HCT116 (cell line): ENCODE measurements at regions not wholly inside any gene's neighbourhood (a gene's known extent, or its start where the extent isn't known, plus 50 kb on each side); places are given as distances from the start of the nearest gene placed in this dataset.

ENCODE experiments used
- ATAC-seq: fragments of 200-7000 bp; cut with Tn5 transposase; 2 replicates; pipeline ENCODE4 v1.9.1; 2020; ENCODE audit warnings: mild to moderate bottlenecking, moderate library complexity
- BruUV-seq: library from RNA; stranded (reverse); fragments of 400-500 nt; replicated peaks from 2 replicates; lab custom pipeline; 2021; lab: Mats Ljungman, UMichigan
- CTCF ChIA-PET: fragments of 300-600 bp; sonication (Branson Sonifier 250); formaldehyde crosslinking; loops from one replicate; lab custom pipeline; 2021; ENCODE audit warnings: antibody characterized with exemption; lab: Charles Lee
- POLR2A ChIA-PET: fragments of 300-600, 350-600 bp; sonication (Branson Sonifier 250); formaldehyde crosslinking; loops from one replicate; lab custom pipeline; 2021; ENCODE audit warnings: antibody characterized with exemption; lab: Charles Lee
- RAD21 ChIA-PET, 2 experiments: fragments of 300-600 bp; sonication (Branson Sonifier 250); formaldehyde crosslinking; loops; one replicate each; lab custom pipeline; 2023; ENCODE audit warnings: low total read pairs in 2 of 2; ENCODE audit not compliant: uncharacterized antibody in 2 of 2, unreplicated experiment in 2 of 2, low non-redundant PET in 1 of 2; lab: Charles Lee
- DNase-seq: peaks from one replicate; pipeline ENCODE4 v3.0.0-alpha.2; 2010; ENCODE audit warnings: low read depth, low spot score
- H2AFZ ChIP-seq: fragments of 200-600 bp; shearing (Covaris generic), sonication (generic); 2 replicates; pipeline ENCODE4 v1.6.1; 2017; ENCODE audit warnings: low read depth, mixed run types, mixed read lengths, antibody characterized with exemption, low read length; ENCODE audit not compliant: poor library complexity, severe bottlenecking
- H3K27ac ChIP-seq: 2 replicates; pipeline ENCODE4 v1.5.1; 2012; ENCODE audit warnings: low read depth, low read length
- H3K27me3 ChIP-seq: fragments of 200-600 bp; sonication (generic); 2 replicates; pipeline ENCODE4 v1.6.1; 2016; ENCODE audit warnings: mixed run types, low read length, mixed read lengths; ENCODE audit not compliant: insufficient read depth
- H3K36me3 ChIP-seq, 2 experiments: fragments of 200-500 bp in 1 of 2; fragments of 200-600 bp in 1 of 2; sonication (Bioruptor generic) in 1 of 2; sonication (generic) in 1 of 2; 2 replicates each; pipeline versions ENCODE4 v1.5.1 to v1.6.1; 2014 to 2016; ENCODE audit warnings: low read length in 2 of 2, inconsistent platforms in 1 of 2, mixed read lengths in 1 of 2, mixed run types in 1 of 2; ENCODE audit not compliant: insufficient read depth in 2 of 2, control insufficient read depth in 1 of 2
- H3K4me1 ChIP-seq, 2 experiments: fragments of 200-600 bp in 1 of 2; sonication (generic) in 1 of 2; 2 replicates each; pipeline versions ENCODE4 v1.5.1 to v1.6.1; 2012 to 2017; ENCODE audit warnings: low read length in 2 of 2, inconsistent platforms in 1 of 2, mild to moderate bottlenecking in 1 of 2, mixed read lengths in 1 of 2, mixed run types in 1 of 2, moderate library complexity in 1 of 2; ENCODE audit not compliant: insufficient read depth in 2 of 2, control insufficient read depth in 1 of 2
- H3K4me2 ChIP-seq: fragments of 200-600 bp; sonication (generic); 2 replicates; pipeline ENCODE4 v1.6.1; 2017; ENCODE audit warnings: mixed run types, low read length, mixed read lengths
- H3K4me3 ChIP-seq, 2 experiments: fragments of 200-600 bp in 1 of 2; sonication (generic) in 1 of 2; replicated peaks in 1 of 2; 2 replicates each; pipeline ENCODE4 v1.5.1; 2011 to 2016; ENCODE audit warnings: low read length in 2 of 2, control low read depth in 1 of 2, low read depth in 1 of 2, mild to moderate bottlenecking in 1 of 2, mixed read lengths in 1 of 2, mixed run types in 1 of 2
- H3K79me2 ChIP-seq: fragments of 200-600 bp; sonication (generic); 2 replicates; pipeline ENCODE4 v1.6.1; 2017; ENCODE audit warnings: mild to moderate bottlenecking, mixed run types, low read length, moderate library complexity, mixed read lengths; ENCODE audit not compliant: insufficient read depth
- H3K9ac ChIP-seq: fragments of 200-600 bp; sonication (generic); 2 replicates; pipeline ENCODE4 v1.6.1; 2016; ENCODE audit warnings: low read length, mixed read lengths
- H3K9me2 ChIP-seq: fragments of 200-600 bp; sonication (generic), shearing (Covaris generic); 2 replicates; pipeline ENCODE4 v1.6.1; 2017; ENCODE audit warnings: mixed run types, mild to moderate bottlenecking, moderate library complexity; ENCODE audit not compliant: insufficient read depth
- H3K9me3 ChIP-seq, 2 experiments: fragments of 200-500 bp in 1 of 2; fragments of 200-600 bp in 1 of 2; sonication (Bioruptor generic) in 1 of 2; sonication (generic) in 1 of 2; 2 replicates each; pipeline ENCODE4 v1.6.1; 2014 to 2017; ENCODE audit warnings: low read length in 2 of 2, mixed read lengths in 2 of 2, inconsistent platforms in 1 of 2, low read depth in 1 of 2, mild to moderate bottlenecking in 1 of 2, mixed run types in 1 of 2, moderate library complexity in 1 of 2; ENCODE audit not compliant: control insufficient read depth in 1 of 2, insufficient read depth in 1 of 2
- H4K20me1 ChIP-seq: fragments of 200-600 bp; sonication (generic), shearing (Covaris generic); 2 replicates; pipeline ENCODE4 v1.6.1; 2017; ENCODE audit warnings: mixed run types, mild to moderate bottlenecking, moderate library complexity; ENCODE audit not compliant: insufficient read depth
- ATF3 ChIP-seq: IDR thresholded peaks from 2 replicates; pipeline ENCODE4 v1.6.1; 2012
- ELF1 ChIP-seq: IDR thresholded peaks from 2 replicates; pipeline ENCODE4 v1.6.1; 2012; ENCODE audit warnings: low read depth, borderline replicate concordance
- EZH2 ChIP-seq: fragments of 200-600 bp; sonication (generic); IDR thresholded peaks from 2 replicates; pipeline ENCODE4 v1.6.1; 2017; ENCODE audit warnings: antibody characterized with exemption, mixed run types
- JUND ChIP-seq: IDR thresholded peaks from 2 replicates; pipeline ENCODE4 v1.6.1; 2012
- MAX ChIP-seq: IDR thresholded peaks from 2 replicates; pipeline ENCODE4 v1.6.1; 2012
- POLR2AphosphoS5 ChIP-seq: IDR thresholded peaks from 2 replicates; pipeline ENCODE4 v1.6.1; 2011; ENCODE audit warnings: mild to moderate bottlenecking, low read depth, low read length, moderate library complexity
- SIN3A ChIP-seq: IDR thresholded peaks from 2 replicates; pipeline ENCODE4 v1.6.1; 2012; ENCODE audit warnings: low read depth
- SP1 ChIP-seq: IDR thresholded peaks from 2 replicates; pipeline ENCODE4 v1.6.1; 2012; ENCODE audit warnings: low read depth
- SRF ChIP-seq: IDR thresholded peaks from 2 replicates; pipeline ENCODE4 v1.6.1; 2012; ENCODE audit warnings: low read depth
- YY1 ChIP-seq: IDR thresholded peaks from 2 replicates; pipeline ENCODE4 v1.6.1; 2011; ENCODE audit warnings: low read length, low read depth, moderate library complexity, mild to moderate bottlenecking; ENCODE audit not compliant: insufficient replicate concordance; ENCODE audit errors: extremely low read depth
- ZNF274 ChIP-seq: fragments of 200-500 bp; sonication (Bioruptor generic); IDR thresholded peaks from 2 replicates; pipeline ENCODE4 v1.6.1; 2014; ENCODE audit warnings: mild to moderate bottlenecking, low read depth, low read length, inconsistent platforms
- intact Hi-C: fragments of 100-400 bp; cut with micrococcal nuclease; formaldehyde crosslinking; loops from 2 replicates; pipeline ENCODE4 v1.10.0; 2022
- TF ChIP-seq, protein P1 (sequence below): IDR thresholded peaks from 2 replicates; pipeline ENCODE4 v1.6.1; 2011; ENCODE audit warnings: mild to moderate bottlenecking, low read length, moderate library complexity; ENCODE audit not compliant: insufficient replicate concordance; ENCODE audit errors: extremely low read depth
- TF ChIP-seq, protein P2 (sequence below): IDR thresholded peaks from 2 replicates; pipeline ENCODE4 v1.6.1; 2012; ENCODE audit warnings: low read depth

GRCh38 chr5:13997514-13997913 is 53.0 kb upstream of the DNAH5 start:
- RAD21 ChIA-PET = no interaction called here
- H3K79me2 ChIP-seq = no peaks in the 10 kb centered on the region
- no peak overlapping the region for H3K4me2 ChIP-seq
- H3K9me3 ChIP-seq = no peaks in the 10 kb centered on the region; a peak in 1 of 4 replicates
- no peaks in the 10 kb centered on the region for H3K9me2 ChIP-seq
- H3K36me3 ChIP-seq = no peaks in the 10 kb centered on the region
- H2AFZ ChIP-seq = no peak overlapping the region
- intact Hi-C loops = no loop called here
- H3K27me3 ChIP-seq = no peaks in the 10 kb centered on the region
- CTCF ChIA-PET = no interaction called here
- no peaks in the 10 kb centered on the region for H3K4me1 ChIP-seq
- H3K9ac ChIP-seq = no peak overlapping the region
- no TSS peak for BruUV-seq
- H3K4me3 ChIP-seq = no peak overlapping the region
- TF ChIP-seq, protein P1, sequence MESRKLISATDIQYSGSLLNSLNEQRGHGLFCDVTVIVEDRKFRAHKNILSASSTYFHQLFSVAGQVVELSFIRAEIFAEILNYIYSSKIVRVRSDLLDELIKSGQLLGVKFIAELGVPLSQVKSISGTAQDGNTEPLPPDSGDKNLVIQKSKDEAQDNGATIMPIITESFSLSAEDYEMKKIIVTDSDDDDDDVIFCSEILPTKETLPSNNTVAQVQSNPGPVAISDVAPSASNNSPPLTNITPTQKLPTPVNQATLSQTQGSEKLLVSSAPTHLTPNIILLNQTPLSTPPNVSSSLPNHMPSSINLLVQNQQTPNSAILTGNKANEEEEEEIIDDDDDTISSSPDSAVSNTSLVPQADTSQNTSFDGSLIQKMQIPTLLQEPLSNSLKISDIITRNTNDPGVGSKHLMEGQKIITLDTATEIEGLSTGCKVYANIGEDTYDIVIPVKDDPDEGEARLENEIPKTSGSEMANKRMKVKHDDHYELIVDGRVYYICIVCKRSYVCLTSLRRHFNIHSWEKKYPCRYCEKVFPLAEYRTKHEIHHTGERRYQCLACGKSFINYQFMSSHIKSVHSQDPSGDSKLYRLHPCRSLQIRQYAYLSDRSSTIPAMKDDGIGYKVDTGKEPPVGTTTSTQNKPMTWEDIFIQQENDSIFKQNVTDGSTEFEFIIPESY = no peak
- no peak for TF ChIP-seq ZNF274
- no peak for TF ChIP-seq YY1
- TF ChIP-seq, protein P2, sequence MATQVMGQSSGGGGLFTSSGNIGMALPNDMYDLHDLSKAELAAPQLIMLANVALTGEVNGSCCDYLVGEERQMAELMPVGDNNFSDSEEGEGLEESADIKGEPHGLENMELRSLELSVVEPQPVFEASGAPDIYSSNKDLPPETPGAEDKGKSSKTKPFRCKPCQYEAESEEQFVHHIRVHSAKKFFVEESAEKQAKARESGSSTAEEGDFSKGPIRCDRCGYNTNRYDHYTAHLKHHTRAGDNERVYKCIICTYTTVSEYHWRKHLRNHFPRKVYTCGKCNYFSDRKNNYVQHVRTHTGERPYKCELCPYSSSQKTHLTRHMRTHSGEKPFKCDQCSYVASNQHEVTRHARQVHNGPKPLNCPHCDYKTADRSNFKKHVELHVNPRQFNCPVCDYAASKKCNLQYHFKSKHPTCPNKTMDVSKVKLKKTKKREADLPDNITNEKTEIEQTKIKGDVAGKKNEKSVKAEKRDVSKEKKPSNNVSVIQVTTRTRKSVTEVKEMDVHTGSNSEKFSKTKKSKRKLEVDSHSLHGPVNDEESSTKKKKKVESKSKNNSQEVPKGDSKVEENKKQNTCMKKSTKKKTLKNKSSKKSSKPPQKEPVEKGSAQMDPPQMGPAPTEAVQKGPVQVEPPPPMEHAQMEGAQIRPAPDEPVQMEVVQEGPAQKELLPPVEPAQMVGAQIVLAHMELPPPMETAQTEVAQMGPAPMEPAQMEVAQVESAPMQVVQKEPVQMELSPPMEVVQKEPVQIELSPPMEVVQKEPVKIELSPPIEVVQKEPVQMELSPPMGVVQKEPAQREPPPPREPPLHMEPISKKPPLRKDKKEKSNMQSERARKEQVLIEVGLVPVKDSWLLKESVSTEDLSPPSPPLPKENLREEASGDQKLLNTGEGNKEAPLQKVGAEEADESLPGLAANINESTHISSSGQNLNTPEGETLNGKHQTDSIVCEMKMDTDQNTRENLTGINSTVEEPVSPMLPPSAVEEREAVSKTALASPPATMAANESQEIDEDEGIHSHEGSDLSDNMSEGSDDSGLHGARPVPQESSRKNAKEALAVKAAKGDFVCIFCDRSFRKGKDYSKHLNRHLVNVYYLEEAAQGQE = no peak
- TF ChIP-seq SIN3A = no peak
- no peak for TF ChIP-seq JUND
- TF ChIP-seq ELF1 = no peak
- no peak for TF ChIP-seq ATF3
- no peak for TF ChIP-seq MAX
- no peak for TF ChIP-seq SP1
- no peak for TF ChIP-seq SRF
- no peak for TF ChIP-seq EZH2
- TF ChIP-seq POLR2AphosphoS5 = no peak
- no peak for DNase-seq
- POLR2A ChIA-PET = no interaction called here
- no peak for ATAC-seq
- H3K27ac ChIP-seq = no peak overlapping the region
- H4K20me1 ChIP-seq = no peaks in the 10 kb centered on the region
